T-helper 1 cell treated with Interleukin-12 subunit alpha and Interleukin-12 subunit beta and Interleukin-4 antibody, amounts not matched to agents 30 μg/mL and 1 μg/mL, for 36 hours (primary cell): ENCODE measurements at regions not wholly inside any gene's neighbourhood (a gene's known extent, or its start where the extent isn't known, plus 50 kb on each side); places are given as distances from the start of the nearest gene placed in this dataset.

ENCODE experiments used
- H3K27ac Mint-ChIP-seq: one replicate; pipeline ENCODE4 v1.8.0; 2021; ENCODE audit warnings: mild to moderate bottlenecking, mixed read lengths
- H3K27me3 Mint-ChIP-seq: one replicate; pipeline ENCODE4 v1.8.0; 2021; ENCODE audit warnings: low read depth, mixed read lengths
- H3K36me3 Mint-ChIP-seq: one replicate; pipeline ENCODE4 v1.8.0; 2021; ENCODE audit warnings: low read depth, mixed read lengths
- H3K4me1 Mint-ChIP-seq: one replicate; pipeline ENCODE4 v1.8.0; 2021; ENCODE audit warnings: low read depth, mixed read lengths
- H3K4me3 Mint-ChIP-seq: one replicate; pipeline ENCODE4 v1.8.0; 2021; ENCODE audit warnings: mild to moderate bottlenecking, moderate library complexity, mixed read lengths
- H3K9me3 Mint-ChIP-seq: one replicate; pipeline ENCODE4 v1.8.0; 2021; ENCODE audit warnings: mixed read lengths

DNA sequence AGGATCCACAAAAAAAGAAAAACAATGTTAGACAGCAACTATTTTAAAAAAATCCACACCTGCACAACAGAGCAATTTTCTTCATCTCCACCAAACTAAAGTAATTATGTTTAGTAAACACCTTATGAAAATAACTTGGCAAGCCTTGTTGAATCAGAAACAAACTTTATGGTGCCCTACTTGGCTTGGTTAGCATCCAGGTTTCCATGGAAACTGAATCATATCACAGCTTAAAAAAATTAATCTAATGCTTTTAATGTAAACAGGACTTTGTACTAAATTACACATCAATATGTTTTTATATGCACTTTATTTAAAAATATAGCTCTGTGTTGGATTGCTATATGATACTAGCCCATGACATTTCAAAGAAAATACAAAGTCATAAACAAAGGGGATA is 1882.4 kb downstream of the SUCLG1 start:
- Mint-ChIP-seq H3K27ac (no peak overlapping the region), H3K4me1 (no peaks in the 10 kb centered on the region), H3K36me3 (no peaks in the 10 kb centered on the region), H3K4me3 (no peak overlapping the region), H3K27me3 (no peaks in the 10 kb centered on the region), H3K9me3 (peaks cover 12% of the 10 kb centered on the region)

DNA sequence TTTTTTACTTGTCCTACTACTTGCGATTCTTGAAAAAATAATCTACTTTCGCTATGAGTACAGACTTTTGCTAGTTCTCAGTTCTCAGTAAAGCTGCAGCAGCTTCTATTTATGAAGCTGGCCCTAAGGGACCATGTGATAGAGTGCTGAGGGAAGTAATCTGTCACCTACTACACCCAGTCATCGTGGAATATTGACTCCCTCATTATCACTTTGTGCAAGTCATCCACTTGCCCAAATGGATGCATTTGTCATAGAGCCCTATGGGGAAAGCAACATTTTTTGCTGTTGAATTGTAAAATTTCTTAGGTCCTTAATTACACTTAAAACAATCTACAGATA is 1919.8 kb downstream of the SUCLG1 start:
- Mint-ChIP-seq H3K9me3 (peaks cover 12% of the 10 kb centered on the region), H3K27ac (no peak overlapping the region), H3K4me3 (no peak overlapping the region), H3K27me3 (no peaks in the 10 kb centered on the region), H3K4me1 (no peaks in the 10 kb centered on the region), H3K36me3 (no peaks in the 10 kb centered on the region)

DNA sequence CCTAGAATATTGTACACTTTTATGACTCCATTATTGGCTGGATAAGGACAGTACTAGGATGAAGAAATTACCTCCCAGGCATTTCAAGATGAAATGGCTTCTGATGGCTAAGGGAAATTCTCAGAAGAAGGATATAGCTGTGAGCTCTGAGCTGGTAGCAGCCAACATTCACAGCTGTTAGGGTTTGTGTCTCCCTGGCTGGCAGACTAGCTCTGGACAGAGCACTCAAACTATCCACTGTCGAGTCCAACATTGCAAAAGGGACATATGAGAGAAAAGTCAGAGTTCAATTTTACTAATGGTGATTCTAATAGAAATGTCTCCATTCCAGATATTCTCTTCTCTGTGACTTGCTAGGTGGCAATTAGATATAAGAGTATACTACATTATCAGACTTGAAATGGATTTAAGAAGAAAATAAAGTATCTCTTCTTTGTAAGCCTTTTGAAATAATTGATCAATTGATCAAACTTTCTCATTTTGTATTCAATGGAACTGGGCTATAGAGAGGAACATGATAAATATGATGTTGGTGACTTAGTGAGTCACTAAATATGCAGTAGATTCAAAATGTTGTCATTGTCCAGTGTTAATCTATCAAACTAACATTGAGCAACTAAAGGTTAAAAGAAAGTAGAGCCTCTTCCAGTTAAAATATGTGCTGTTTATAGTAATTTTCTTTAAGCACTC is 1920.3 kb downstream of the SUCLG1 start:
- no peaks in the 10 kb centered on the region for H3K36me3 Mint-ChIP-seq
- no peak overlapping the region for H3K4me3 Mint-ChIP-seq
- H3K27me3 Mint-ChIP-seq = no peaks in the 10 kb centered on the region
- peaks cover 12% of the 10 kb centered on the region for H3K9me3 Mint-ChIP-seq
- no peak overlapping the region for H3K27ac Mint-ChIP-seq
- H3K4me1 Mint-ChIP-seq = no peaks in the 10 kb centered on the region

DNA sequence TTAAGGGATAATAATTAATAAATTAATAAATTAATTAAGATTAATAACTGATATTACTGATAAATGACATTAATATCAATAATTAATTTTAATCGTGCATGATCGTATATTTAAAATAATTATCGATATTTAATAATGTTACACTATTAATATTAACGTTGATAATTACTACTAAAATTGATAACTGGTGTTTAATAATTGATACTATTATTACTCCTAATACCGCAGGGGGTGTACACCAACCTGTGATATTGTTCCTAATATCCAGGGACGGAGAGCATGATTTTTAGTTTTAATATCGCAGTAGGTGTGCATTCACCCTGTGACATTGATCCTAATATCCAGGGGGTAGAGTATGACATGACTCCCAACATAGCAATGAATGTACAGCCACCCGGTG is 1930.8 kb downstream of the SUCLG1 start:
- Mint-ChIP-seq H3K4me3 (no peak overlapping the region), H3K27me3 (no peaks in the 10 kb centered on the region), H3K27ac (no peak overlapping the region), H3K4me1 (no peaks in the 10 kb centered on the region), H3K9me3 (peaks cover 9% of the 10 kb centered on the region), H3K36me3 (no peaks in the 10 kb centered on the region)

DNA sequence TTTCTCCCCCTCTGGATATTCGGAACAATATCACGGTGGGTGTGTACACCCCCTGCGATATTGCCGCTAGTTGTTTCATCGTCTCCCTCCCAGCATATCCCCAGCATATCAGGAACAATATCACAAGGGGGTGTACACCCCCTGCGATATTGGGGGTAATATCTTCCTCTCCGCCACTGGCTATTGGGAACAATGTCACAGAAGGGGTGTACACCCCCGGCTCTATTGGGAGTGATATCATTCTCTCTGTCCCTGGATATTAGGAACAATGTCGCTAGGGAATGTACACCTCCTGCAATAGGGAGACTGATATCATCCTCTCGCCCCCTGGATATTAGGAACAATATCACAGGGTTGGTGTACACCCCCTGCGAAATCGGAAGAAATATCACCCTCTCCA is 1932.0 kb downstream of the SUCLG1 start:
- Mint-ChIP-seq H3K4me3 (no peak overlapping the region), H3K27ac (no peak overlapping the region), H3K27me3 (no peaks in the 10 kb centered on the region), H3K36me3 (no peaks in the 10 kb centered on the region), H3K9me3 (peaks cover 15% of the 10 kb centered on the region), H3K4me1 (no peaks in the 10 kb centered on the region)

DNA sequence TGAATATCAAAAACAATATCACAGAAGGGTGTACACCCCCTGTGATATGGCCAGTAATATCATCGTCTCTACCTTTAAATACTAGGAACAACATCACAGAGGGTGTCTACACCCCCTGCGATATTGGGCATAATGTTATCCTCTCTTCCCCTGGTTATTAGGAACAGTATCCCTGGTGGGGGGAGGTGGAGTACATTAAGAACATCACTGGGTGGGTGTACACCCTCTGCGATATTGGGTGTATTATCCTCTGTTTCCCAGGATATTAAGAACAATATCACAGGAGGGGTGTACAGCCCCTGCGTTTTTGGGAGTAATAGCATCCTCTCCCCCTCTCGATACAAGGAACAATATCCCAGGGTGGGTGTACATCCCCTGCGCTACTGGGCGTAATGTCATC is 1932.8 kb downstream of the SUCLG1 start:
- Mint-ChIP-seq H3K27me3 (no peaks in the 10 kb centered on the region), H3K36me3 (no peaks in the 10 kb centered on the region), H3K4me3 (no peak overlapping the region), H3K9me3 (peaks cover 15% of the 10 kb centered on the region), H3K4me1 (no peaks in the 10 kb centered on the region), H3K27ac (no peak overlapping the region)

DNA sequence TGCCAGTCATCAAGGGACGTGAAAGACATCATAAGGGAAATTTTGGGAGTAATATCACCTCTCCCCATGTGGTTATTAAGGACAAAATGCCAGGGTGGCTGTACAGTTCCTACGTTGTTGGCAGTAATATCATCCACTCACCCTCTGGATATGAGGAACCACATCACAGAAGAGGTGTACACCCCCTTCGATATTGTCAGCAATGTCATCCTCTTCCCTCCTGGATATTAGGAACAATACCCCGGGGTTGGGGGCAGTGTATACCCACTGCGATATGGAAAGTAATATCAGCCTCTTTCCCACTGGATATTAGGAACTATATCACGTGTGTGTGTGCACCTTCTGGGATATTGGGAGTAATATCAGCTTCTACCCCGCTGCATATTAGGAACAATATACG is 1933.3 kb downstream of the SUCLG1 start:
- H3K27me3 Mint-ChIP-seq = no peaks in the 10 kb centered on the region
- no peak overlapping the region for H3K27ac Mint-ChIP-seq
- H3K4me3 Mint-ChIP-seq = no peak overlapping the region
- no peaks in the 10 kb centered on the region for H3K4me1 Mint-ChIP-seq
- H3K36me3 Mint-ChIP-seq = no peaks in the 10 kb centered on the region
- peaks cover 15% of the 10 kb centered on the region for H3K9me3 Mint-ChIP-seq

DNA sequence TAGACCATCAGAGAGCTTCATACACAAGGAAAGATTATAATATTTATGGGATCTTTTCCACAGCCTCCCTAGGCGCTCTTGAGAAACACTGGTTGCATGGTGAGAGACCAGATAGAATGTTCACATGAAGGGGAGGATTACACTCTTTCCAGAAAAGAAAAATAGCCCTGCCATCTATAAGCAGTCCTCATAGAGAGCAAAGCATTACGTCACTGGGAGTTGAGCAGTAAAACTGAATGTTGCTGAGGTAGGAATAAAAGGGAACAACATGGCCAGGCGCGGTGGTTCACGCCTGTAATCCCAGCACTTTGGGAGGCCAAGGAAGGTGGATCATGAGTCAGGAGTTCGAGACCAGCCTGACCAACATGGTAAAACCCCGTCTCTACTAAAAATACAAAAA is 1934.3 kb downstream of the SUCLG1 start:
- H3K4me1 Mint-ChIP-seq = no peaks in the 10 kb centered on the region
- no peaks in the 10 kb centered on the region for H3K27me3 Mint-ChIP-seq
- H3K36me3 Mint-ChIP-seq = no peaks in the 10 kb centered on the region
- peaks cover 15% of the 10 kb centered on the region for H3K9me3 Mint-ChIP-seq
- no peak overlapping the region for H3K4me3 Mint-ChIP-seq
- no peak overlapping the region for H3K27ac Mint-ChIP-seq

DNA sequence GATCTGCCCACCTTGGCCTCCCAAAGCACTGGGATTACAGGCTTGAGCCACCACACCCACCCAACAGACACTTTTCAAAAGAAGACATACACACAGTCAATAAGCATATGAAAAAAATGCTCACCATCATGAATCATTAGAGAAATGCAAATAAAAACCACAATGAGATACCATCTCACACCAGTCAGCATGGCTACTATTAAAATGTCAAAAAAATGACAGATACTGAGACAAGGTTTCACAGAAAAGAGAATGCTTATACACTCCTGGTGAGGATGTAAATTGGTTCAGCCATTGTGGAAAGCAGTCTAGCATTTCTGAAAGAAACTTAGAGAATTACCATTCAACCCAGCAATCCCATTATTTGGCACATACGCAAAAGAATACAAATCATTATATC is 1947.2 kb downstream of the SUCLG1 start:
- H3K27ac Mint-ChIP-seq = no peak overlapping the region
- H3K36me3 Mint-ChIP-seq = no peaks in the 10 kb centered on the region
- no peak overlapping the region for H3K4me3 Mint-ChIP-seq
- no peaks in the 10 kb centered on the region for H3K27me3 Mint-ChIP-seq
- H3K9me3 Mint-ChIP-seq = peaks cover 14% of the 10 kb centered on the region
- H3K4me1 Mint-ChIP-seq = no peaks in the 10 kb centered on the region

DNA sequence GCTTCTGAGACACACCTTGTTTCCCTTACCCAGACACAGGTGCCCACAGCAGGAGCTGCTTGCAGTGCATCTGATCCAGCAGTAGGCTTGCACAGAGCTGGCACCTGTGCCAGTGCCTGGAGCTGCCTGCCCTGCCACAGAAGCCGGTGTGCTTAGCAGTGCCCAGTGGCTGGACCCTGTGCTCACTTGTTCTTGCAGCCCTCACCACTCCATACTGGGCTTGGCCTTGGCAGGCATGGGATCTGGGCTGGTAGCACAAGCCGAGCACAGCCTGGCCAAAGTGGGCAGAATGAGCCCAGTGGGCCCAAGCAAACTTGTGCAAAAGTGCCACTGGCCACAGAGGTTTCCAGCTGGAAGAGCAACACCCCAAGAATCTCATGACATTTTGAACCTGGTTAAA is 1950.4 kb downstream of the SUCLG1 start:
- Mint-ChIP-seq H3K4me3 (no peak overlapping the region), H3K4me1 (no peaks in the 10 kb centered on the region), H3K36me3 (no peaks in the 10 kb centered on the region), H3K27me3 (no peaks in the 10 kb centered on the region), H3K27ac (no peak overlapping the region), H3K9me3 (peaks cover 14% of the 10 kb centered on the region)

DNA sequence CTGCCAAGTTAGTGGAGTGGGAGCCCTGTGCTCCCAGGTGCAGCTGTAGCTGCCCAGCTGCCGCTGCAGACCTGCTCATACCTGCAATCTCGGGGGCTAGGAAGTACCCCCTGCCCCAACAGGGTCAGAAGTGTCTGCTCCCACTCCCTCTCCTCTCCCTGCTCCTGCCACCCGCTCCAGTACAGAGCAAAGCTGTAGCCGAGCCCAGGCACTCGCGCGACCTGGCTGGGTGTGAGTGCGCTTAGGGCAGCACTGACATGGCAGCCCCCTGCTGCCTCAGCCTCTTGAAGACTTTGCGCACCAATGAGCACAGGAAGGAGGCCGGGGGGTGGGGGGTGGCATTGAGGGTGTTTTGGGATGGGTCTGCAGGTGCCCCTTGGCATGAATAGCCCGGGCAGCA is 1951.4 kb downstream of the SUCLG1 start:
- H3K4me1 Mint-ChIP-seq = no peaks in the 10 kb centered on the region

DNA sequence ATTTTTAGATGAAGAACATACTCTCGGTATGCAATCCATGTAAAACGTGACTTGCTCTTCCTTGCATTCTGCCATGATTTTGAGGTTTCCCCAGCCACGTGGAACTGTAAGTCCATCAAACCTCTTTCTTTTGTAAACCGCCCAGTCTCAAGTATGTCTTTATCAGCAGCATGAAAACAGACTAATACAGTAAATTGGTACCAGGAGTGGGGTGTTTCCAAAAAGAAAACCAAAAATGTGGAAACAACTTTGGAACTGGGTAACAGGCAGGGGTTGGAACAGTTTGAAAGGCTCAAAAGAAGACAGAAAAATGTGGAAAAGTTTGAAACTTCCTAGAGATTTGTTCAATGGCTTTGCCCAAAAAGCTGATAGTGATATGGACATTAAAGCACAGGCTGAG is 1957.9 kb downstream of the SUCLG1 start:
- H3K9me3 Mint-ChIP-seq = peaks cover 31% of the 10 kb centered on the region
- H3K27ac Mint-ChIP-seq = no peak overlapping the region
- no peaks in the 10 kb centered on the region for H3K36me3 Mint-ChIP-seq
- H3K4me3 Mint-ChIP-seq = no peak overlapping the region
- H3K27me3 Mint-ChIP-seq = no peaks in the 10 kb centered on the region
- no peaks in the 10 kb centered on the region for H3K4me1 Mint-ChIP-seq

More for the DNA sequence above, 1951.4 kb downstream of the SUCLG1 start:
- no peaks in the 10 kb centered on the region for H3K27me3 Mint-ChIP-seq
- peaks cover 19% of the 10 kb centered on the region for H3K9me3 Mint-ChIP-seq
- no peak overlapping the region for H3K4me3 Mint-ChIP-seq
- no peaks in the 10 kb centered on the region for H3K36me3 Mint-ChIP-seq
- no peak overlapping the region for H3K27ac Mint-ChIP-seq

DNA sequence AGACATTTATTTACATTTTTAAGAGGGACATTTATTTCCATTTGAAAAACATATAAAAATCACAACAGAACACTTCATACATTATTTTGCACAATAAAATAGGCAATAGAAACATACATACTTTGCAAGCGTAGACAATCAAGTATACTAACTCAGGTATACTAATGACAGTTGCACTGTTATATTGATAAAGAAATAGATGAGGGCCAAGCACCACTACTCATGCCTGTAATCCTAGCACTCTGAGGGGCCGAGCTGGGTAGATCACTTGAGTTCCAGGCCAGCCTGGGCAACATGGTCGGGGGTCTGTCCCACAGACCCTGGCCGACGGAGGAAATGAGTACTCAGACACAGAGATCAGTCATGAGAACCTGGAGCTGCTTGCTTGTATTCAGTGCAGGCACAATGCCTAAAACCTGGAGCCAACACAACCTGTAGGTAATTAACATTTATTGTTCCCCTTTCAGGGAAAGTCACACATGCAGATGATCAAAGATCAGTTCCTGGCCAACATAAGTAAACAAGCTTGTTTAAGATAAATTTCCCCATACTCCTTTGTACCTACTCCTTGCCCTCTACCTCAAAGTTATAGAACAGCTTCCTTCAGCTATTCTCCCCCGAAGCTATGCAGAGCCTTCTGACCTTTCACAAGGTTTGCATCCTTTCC is 1960.2 kb downstream of the SUCLG1 start:
- Mint-ChIP-seq H3K9me3 (peaks cover 32% of the 10 kb centered on the region), H3K36me3 (no peaks in the 10 kb centered on the region), H3K4me1 (no peaks in the 10 kb centered on the region), H3K27ac (no peak overlapping the region), H3K4me3 (no peak overlapping the region), H3K27me3 (no peaks in the 10 kb centered on the region)

DNA sequence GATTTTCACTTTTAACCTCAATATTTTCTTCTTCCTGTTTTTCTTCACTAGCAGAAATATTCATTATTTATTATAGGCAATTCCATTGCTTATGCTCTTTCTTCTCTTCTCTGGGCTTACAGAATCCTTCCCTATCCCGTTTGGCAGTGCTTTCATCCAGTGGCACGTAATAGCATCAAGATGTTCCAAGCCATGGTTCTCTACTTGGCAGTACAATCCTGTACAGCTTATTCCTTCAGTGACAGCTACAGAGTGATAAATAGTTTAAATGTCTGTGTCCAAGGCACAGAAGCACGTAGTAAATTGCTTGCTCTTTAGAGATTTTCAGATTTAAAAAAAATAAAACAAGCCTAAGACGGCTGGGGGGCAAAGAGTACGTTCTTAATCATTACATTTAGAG is 1964.3 kb downstream of the SUCLG1 start:
- Mint-ChIP-seq H3K4me3 (no peak overlapping the region), H3K36me3 (no peaks in the 10 kb centered on the region), H3K4me1 (no peaks in the 10 kb centered on the region), H3K9me3 (peaks cover 26% of the 10 kb centered on the region), H3K27me3 (no peaks in the 10 kb centered on the region), H3K27ac (no peak overlapping the region)

DNA sequence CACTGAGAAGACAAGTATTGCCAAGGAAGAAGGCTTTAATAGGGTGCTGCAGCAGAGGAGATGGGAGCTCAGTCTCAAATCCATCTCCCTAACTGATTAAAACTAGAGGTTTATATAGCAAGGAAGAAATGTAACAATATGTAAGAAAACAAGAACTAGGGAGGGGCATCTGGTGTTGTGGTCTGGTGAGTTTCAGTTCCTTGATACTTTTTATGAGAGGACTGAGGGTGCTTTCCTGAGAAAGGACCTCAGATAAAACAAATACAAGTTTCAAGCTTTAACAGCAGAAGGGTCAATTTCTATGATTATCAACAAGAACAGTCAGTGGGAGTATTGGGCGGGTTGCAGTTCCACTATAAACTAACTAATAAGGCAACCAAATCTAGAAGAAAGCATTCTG is 1967.5 kb downstream of the SUCLG1 start:
- Mint-ChIP-seq H3K9me3 (peaks cover 23% of the 10 kb centered on the region), H3K36me3 (no peaks in the 10 kb centered on the region), H3K27ac (no peak overlapping the region), H3K27me3 (no peaks in the 10 kb centered on the region), H3K4me3 (no peak overlapping the region), H3K4me1 (no peaks in the 10 kb centered on the region)
